ENCODE measurements at regions not wholly inside any gene's neighbourhood (a gene's known extent, or its start where the extent isn't known, plus 50 kb on each side); places are given as distances from the start of the nearest gene placed in this dataset.

- ChIA-PET POLR2A (no interaction called here), CTCF (interaction anchor here (1.0 to 1.1 kb wide), 2 partner anchors 11 to 49 kb away, joined by 3 read pairs; no protein-coding TSS in a partner anchor)
- no peak overlapping the region for H3K27ac ChIP-seq (ENCODE audit: low read depth, low read length)
- H3K4me3 ChIP-seq (ENCODE audit: low read length): no peak overlapping the region
- intact Hi-C loops (cut with micrococcal nuclease): no loop called here
- H3K4me1 ChIP-seq (ENCODE audit: control insufficient read depth in 2 of 2, insufficient read depth in 2 of 2, low read length in 2 of 2): no peaks in the 10 kb centered on the region
- DNase-seq (no peak), ATAC-seq (no peak)
- peaks cover 0 to 1% (median under 1%) of the 10 kb centered on the region in 7 donors for H3K4me1 Mint-ChIP-seq
- no peak overlapping the region for H3K4me3 Mint-ChIP-seq
- peaks cover 0 to 5% (median 4%) of the 10 kb centered on the region in 5 donors for H3K36me3 Mint-ChIP-seq
- H3K9me3 Mint-ChIP-seq: peaks cover 0 to 16% (median 6%) of the 10 kb centered on the region in 11 donors
- H3K27ac Mint-ChIP-seq: no peak overlapping the region
- peaks cover 0 to 8% (median 0%) of the 10 kb centered on the region in 5 donors for H3K27me3 Mint-ChIP-seq
- H3K36me3 ChIP-seq (ENCODE audit: control insufficient read depth in 2 of 3, insufficient read depth in 3 of 3, low read length in 3 of 3): no peaks in the 10 kb centered on the region
- H3K27me3 ChIP-seq (ENCODE audit: control insufficient read depth in 2 of 2, insufficient read depth in 2 of 2, low read length in 2 of 2): no peaks in the 10 kb centered on the region
- H3K9me3 ChIP-seq (ENCODE audit: control insufficient read depth in 2 of 3, low read length in 3 of 3): no peaks in the 10 kb centered on the region
Measured at GRCh38 chr2:11915650-11916049, 169.2 kb downstream of the LPIN1 start.

GRCh38 chr2:11919953-11920352, 173.5 kb downstream of the LPIN1 start:
- Mint-ChIP-seq H3K4me1 (peaks cover 0 to 11% (median 7%) of the 10 kb centered on the region in 7 donors), H3K36me3 (no peaks in the 10 kb centered on the region), H3K27me3 (peaks cover 0 to 12% (median 6%) of the 10 kb centered on the region in 5 donors), H3K4me3 (no peak overlapping the region), H3K9me3 (peaks cover 0 to 6% (median 0%) of the 10 kb centered on the region in 11 donors), H3K27ac (no peak overlapping the region)
- ChIA-PET POLR2A (no interaction called here), CTCF (no interaction called here)
- H3K9me3 ChIP-seq (ENCODE audit: control insufficient read depth in 2 of 3, low read length in 3 of 3): no peaks in the 10 kb centered on the region
- ATAC-seq (no peak), DNase-seq (no peak)
- H3K27ac ChIP-seq (ENCODE audit: low read depth, low read length): no peak overlapping the region
- no peaks in the 10 kb centered on the region for H3K36me3 ChIP-seq (ENCODE audit: control insufficient read depth in 2 of 3, insufficient read depth in 3 of 3, low read length in 3 of 3)
- no peak overlapping the region for H3K4me3 ChIP-seq (ENCODE audit: low read length)
- H3K4me1 ChIP-seq (ENCODE audit: control insufficient read depth in 2 of 2, insufficient read depth in 2 of 2, low read length in 2 of 2): no peaks in the 10 kb centered on the region
- intact Hi-C loops (cut with micrococcal nuclease): no loop called here
- H3K27me3 ChIP-seq (ENCODE audit: control insufficient read depth in 2 of 2, insufficient read depth in 2 of 2, low read length in 2 of 2): no peaks in the 10 kb centered on the region

GRCh38 chr2:11920993-11921583, 174.7 kb downstream of the LPIN1 start:
- no peak overlapping the region for H3K4me3 ChIP-seq (ENCODE audit: low read length)
- H3K4me1 Mint-ChIP-seq: peaks cover 0 to 11% (median 7%) of the 10 kb centered on the region in 7 donors
- ChIA-PET POLR2A (no interaction called here), CTCF (no interaction called here)
- H3K36me3 ChIP-seq (ENCODE audit: control insufficient read depth in 2 of 3, insufficient read depth in 3 of 3, low read length in 3 of 3): no peaks in the 10 kb centered on the region
- H3K27me3 Mint-ChIP-seq: peaks cover 0 to 11% (median 6%) of the 10 kb centered on the region in 5 donors
- H3K27ac Mint-ChIP-seq: peak overlapping the region in 1 of 9 donors; percentile 38
- intact Hi-C loops (cut with micrococcal nuclease): no loop called here
- no peaks in the 10 kb centered on the region for H3K36me3 Mint-ChIP-seq
- no peak overlapping the region for H3K27ac ChIP-seq (ENCODE audit: low read depth, low read length)
- H3K9me3 Mint-ChIP-seq: peaks cover 0 to 5% (median 0%) of the 10 kb centered on the region in 11 donors
- no peak for ATAC-seq
- H3K4me3 Mint-ChIP-seq: no peak overlapping the region
- DNase-seq: no peak
- H3K4me1 ChIP-seq (ENCODE audit: control insufficient read depth in 2 of 2, insufficient read depth in 2 of 2, low read length in 2 of 2): no peaks in the 10 kb centered on the region
- H3K9me3 ChIP-seq (ENCODE audit: control insufficient read depth in 2 of 3, low read length in 3 of 3): no peaks in the 10 kb centered on the region
- no peaks in the 10 kb centered on the region for H3K27me3 ChIP-seq (ENCODE audit: control insufficient read depth in 2 of 2, insufficient read depth in 2 of 2, low read length in 2 of 2)

GRCh38 chr2:11922294-11922693, 175.9 kb downstream of the LPIN1 start:
- H3K27me3 ChIP-seq (ENCODE audit: control insufficient read depth in 2 of 2, insufficient read depth in 2 of 2, low read length in 2 of 2): no peaks in the 10 kb centered on the region
- ChIA-PET CTCF (interaction anchor here (0.6 kb wide), 1 partner anchor 14 kb away, joined by 3 read pairs; no protein-coding TSS in a partner anchor), POLR2A (no interaction called here)
- ATAC-seq: no peak
- no peaks in the 10 kb centered on the region for H3K4me1 ChIP-seq (ENCODE audit: control insufficient read depth in 2 of 2, insufficient read depth in 2 of 2, low read length in 2 of 2)
- H3K9me3 ChIP-seq (ENCODE audit: control insufficient read depth in 2 of 3, low read length in 3 of 3): no peaks in the 10 kb centered on the region
- intact Hi-C loops (cut with micrococcal nuclease): no loop called here
- no peak overlapping the region for H3K4me3 Mint-ChIP-seq
- no peak for DNase-seq
- H3K4me1 Mint-ChIP-seq: peaks cover 0 to 11% (median 7%) of the 10 kb centered on the region in 7 donors
- no peak overlapping the region for H3K4me3 ChIP-seq (ENCODE audit: low read length)
- no peak overlapping the region for H3K27ac Mint-ChIP-seq
- peaks cover 0 to 6% (median 5%) of the 10 kb centered on the region in 5 donors for H3K27me3 Mint-ChIP-seq
- no peak overlapping the region for H3K27ac ChIP-seq (ENCODE audit: low read depth, low read length)
- H3K36me3 Mint-ChIP-seq: no peaks in the 10 kb centered on the region
- H3K36me3 ChIP-seq (ENCODE audit: control insufficient read depth in 2 of 3, insufficient read depth in 3 of 3, low read length in 3 of 3): no peaks in the 10 kb centered on the region
- H3K9me3 Mint-ChIP-seq: peaks cover 0 to 5% (median 0%) of the 10 kb centered on the region in 11 donors

- DNase-seq: no peak
- Histone ChIP-seq H3K9me3 (ENCODE audit: control insufficient read depth in 2 of 3, low read length in 3 of 3) (no peaks in the 10 kb centered on the region), H3K27ac (ENCODE audit: low read depth, low read length) (no peak overlapping the region), H3K36me3 (ENCODE audit: control insufficient read depth in 2 of 3, insufficient read depth in 3 of 3, low read length in 3 of 3) (no peaks in the 10 kb centered on the region), H3K4me3 (ENCODE audit: low read length) (no peak overlapping the region), H3K27me3 (ENCODE audit: control insufficient read depth in 2 of 2, insufficient read depth in 2 of 2, low read length in 2 of 2) (no peaks in the 10 kb centered on the region), H3K4me1 (ENCODE audit: control insufficient read depth in 2 of 2, insufficient read depth in 2 of 2, low read length in 2 of 2) (no peaks in the 10 kb centered on the region)
- ChIA-PET POLR2A (interaction anchor here (0.8 to 1.1 kb wide), 3 partner anchors 14 to 909 kb away, joined by 3 read pairs; no protein-coding TSS in a partner anchor), CTCF (no interaction called here)
- Mint-ChIP-seq H3K9me3 (peaks cover 0 to 5% (median 0%) of the 10 kb centered on the region in 11 donors), H3K27me3 (peaks cover 0 to 6% (median 5%) of the 10 kb centered on the region in 5 donors), H3K4me3 (no peak overlapping the region), H3K27ac (no peak overlapping the region), H3K36me3 (no peaks in the 10 kb centered on the region), H3K4me1 (peaks cover 0 to 11% (median 7%) of the 10 kb centered on the region in 7 donors)
- intact Hi-C loops (cut with micrococcal nuclease): no loop called here
- ATAC-seq: no peak
Measured at GRCh38 chr2:11923935-11924334, 177.5 kb downstream of the LPIN1 start.

- ChIA-PET CTCF (no interaction called here), POLR2A (no interaction called here)
- Mint-ChIP-seq H3K27ac (no peak overlapping the region), H3K9me3 (peaks cover 0 to 4% (median 0%) of the 10 kb centered on the region in 11 donors), H3K36me3 (no peaks in the 10 kb centered on the region), H3K4me3 (no peak overlapping the region), H3K4me1 (peaks cover 0 to 15% (median 11%) of the 10 kb centered on the region in 7 donors), H3K27me3 (peaks cover 0 to 6% (median 5%) of the 10 kb centered on the region in 5 donors)
- Histone ChIP-seq H3K36me3 (ENCODE audit: control insufficient read depth in 2 of 3, insufficient read depth in 3 of 3, low read length in 3 of 3) (no peaks in the 10 kb centered on the region), H3K27me3 (ENCODE audit: control insufficient read depth in 2 of 2, insufficient read depth in 2 of 2, low read length in 2 of 2) (no peaks in the 10 kb centered on the region), H3K27ac (ENCODE audit: low read depth, low read length) (no peak overlapping the region), H3K4me1 (ENCODE audit: control insufficient read depth in 2 of 2, insufficient read depth in 2 of 2, low read length in 2 of 2) (no peaks in the 10 kb centered on the region), H3K4me3 (ENCODE audit: low read length) (no peak overlapping the region), H3K9me3 (ENCODE audit: control insufficient read depth in 2 of 3, low read length in 3 of 3) (no peaks in the 10 kb centered on the region)
- ATAC-seq: no peak
- no peak for DNase-seq
- intact Hi-C loops (cut with micrococcal nuclease): no loop called here
Measured at GRCh38 chr2:11925295-11926066, 179.0 kb downstream of the LPIN1 start.

All from naive thymus-derived CD4-positive, alpha-beta T cell (primary cell).